NCI-H460 (cell line): ENCODE measurements at regions not wholly inside any gene's neighbourhood (a gene's known extent, or its start where the extent isn't known, plus 50 kb on each side); places are given as distances from the start of the nearest gene placed in this dataset.
A peak's percentile ranks its signal among the peaks of the same experiment; 100 is the strongest.

Experiments
- DNase-seq: peaks from one replicate; pipeline ENCODE4 v3.0.0-alpha.2; 2016; ENCODE audit warnings: low read depth; ENCODE audit errors: extremely low read depth

DNA sequence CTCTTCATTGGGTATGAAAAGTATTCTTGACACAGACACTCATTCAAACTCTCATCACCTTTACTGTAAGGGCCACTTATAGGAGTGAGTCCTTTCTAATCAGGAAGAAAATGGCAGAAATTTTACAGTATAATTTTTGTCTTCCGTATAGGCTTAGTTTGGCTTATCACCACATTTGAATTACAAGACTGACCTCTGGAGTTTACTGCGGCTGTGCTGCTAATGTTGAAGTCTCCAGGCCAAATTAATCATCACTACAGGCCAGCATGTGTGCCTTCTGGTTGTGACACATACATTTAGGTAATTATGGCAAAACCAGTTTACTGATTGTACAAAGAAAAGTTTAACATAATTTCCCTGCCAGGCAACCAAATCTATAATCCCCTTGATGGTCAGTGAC is 753.6 kb upstream of the GCFC2 start:
- DNase-seq: no peak

DNA sequence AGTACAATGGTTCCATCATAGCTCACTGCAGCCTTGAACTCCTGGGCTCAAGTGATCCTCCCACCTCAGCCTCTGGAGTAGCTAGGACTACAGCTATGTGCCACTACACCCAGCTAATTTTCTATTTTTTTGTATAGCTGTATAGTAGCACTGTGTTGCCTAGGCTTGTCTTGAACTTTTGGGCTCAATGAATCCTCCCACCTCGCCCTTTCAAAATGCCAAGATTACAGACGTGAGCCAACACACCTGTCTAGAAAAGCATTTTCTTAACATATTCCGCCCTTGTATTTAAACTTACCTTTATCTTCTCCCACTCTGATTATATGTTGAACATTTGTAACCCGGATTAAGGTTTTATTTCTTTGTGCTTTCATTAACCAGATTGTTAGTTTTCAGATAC is 750.7 kb upstream of the GCFC2 start:
- no peak for DNase-seq

DNA sequence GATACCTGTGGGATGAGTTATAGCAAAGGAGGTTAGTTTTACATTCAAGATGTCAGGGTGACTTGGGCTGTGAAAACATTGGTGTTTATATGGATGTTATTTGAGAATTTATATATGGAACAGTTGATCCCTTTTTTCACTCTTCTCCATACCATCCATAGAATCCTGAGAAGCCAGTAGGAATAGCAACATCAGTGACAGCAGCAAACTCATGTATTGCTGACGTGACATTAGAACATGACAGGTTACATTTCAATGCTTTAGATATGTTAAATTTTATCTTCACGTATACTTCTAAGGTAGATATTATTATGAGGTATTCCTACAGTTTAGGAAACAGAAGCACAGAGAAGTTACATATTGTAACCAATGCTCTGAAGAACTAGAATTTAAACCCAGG is 745.2 kb upstream of the GCFC2 start:
- no peak for DNase-seq

DNA sequence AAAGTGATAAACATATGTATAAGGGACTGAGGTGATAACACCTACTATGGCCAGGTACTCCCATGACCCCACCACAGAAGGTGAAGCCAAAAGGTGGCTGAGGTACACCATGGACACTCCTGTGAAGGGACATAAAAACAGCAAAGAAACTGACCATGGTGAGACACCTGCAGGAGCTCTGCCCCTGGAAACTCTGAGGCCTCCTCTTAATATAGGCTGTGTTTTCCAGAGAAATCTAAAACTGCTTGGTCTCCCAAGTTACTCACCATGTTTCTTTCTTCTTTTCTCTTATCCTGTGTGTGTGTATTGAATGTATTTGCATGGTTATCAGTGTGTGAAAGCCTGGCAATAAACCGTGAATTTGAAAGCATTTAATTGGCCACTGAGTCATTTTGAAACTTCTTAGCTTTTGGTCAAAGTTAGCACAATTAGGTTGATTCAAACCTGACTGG is 739.3 kb upstream of the GCFC2 start:
- DNase-seq: no peak

DNA sequence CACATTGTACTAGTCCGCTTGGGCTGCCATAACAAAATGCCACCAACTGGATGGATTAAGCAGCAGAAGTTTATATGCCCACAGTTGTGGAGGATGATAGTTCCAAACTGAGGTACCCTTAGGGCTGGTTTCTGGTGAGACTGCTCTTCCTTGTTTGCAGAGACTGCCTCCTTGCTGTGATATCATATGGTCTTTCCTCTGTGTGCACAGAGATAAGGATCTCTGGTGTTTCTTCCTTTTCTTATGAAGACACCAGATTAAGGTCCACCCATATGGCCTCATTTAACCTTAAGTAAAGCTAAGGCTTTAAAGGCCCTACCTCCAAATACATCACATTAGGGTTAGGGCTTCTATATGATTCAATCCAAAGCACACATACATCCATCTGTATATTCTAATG is 738.2 kb upstream of the GCFC2 start:
- DNase-seq: no peak

DNA sequence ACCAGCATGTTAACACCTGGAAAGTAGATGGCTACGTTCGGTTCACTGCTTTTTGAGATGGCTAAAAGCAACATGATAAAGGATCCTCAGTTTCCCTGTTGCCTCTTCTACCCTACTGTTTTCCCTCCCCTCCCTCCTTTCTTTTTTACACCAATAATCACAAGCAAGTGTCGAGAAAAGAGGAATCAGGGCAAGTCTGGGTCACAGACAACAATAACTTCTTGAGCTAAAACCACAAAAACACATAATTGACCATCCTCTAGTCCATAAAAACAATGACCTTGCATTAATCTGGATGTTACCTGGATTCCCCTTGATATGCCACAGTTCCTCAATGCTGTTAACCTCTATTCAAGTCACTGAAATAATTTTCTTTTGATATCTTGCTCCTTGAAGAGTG is 736.6 kb upstream of the GCFC2 start:
- no peak for DNase-seq

DNA sequence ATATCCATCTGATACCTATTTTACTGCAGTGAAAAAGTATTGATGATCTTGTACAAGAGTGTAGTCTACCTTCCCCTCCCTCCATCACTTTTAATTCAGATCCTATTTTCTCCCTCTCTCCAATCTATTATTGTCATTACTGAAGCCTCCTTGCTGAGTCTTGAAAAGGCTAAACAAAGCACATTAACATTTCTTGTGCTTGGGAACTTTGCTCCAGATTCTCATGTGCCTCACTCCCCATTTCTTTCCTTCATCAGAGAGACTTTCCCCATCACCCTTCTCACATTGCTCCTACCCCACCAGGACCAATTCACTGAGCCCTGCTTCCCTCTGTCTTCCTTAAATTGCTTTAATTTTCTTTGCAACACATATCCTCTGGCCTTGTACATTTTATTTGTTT is 736.2 kb upstream of the GCFC2 start:
- DNase-seq: no peak

DNA sequence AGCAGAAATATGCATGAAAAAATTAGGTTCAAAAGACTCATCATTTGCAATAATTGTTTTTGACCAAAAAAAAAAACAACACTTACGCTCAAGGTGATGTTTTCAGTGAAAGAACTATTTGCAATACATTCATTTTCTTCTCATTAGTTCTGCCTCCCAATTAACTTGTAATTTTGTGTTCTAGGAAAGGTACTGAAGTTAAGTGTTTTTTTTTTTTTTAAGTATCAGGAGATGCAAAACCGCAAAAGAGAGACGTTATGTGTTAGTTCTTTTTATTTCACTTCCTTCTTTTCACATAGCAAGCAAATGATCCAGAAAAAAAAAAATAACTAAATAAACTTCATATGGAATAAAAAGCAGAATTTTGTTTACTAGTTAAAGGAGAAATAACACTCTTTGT is 735.2 kb upstream of the GCFC2 start:
- no peak for DNase-seq

DNA sequence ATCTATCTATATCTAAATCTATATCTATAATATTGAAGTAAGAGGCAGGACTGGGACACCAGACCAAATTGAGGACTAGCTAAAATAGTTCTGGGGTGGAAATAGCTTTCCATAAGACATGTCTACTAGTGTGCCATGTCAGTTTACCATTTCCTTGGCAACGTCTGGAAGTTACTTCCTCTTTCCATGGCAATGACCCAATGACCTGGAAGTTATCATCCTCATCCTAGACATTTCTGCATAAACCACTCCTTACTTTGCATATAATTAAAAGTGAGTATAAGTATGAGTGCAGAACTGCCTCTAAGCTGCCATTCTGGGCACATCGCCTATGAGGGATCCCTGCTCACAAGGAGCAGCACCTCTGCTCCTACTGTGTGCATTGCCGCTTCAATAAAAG is 734.0 kb upstream of the GCFC2 start:
- DNase-seq: no peak

DNA sequence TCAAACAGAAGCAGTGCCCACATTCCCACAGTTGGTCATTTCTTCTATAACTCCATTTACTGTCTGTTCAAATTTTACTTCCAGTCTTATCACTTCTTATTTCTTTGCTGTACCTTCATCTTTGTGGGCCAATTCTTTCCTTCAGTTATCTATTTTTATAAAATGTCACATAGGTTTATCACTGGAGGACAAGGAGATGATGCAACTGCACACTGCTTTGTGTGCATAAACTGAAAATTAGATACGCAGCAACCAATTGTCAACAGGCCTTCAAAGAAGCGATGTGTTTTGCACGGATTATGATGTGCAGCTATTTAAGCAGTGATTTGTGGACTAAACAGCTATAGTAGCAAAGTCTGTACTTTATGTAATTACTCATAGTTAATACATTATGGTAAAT is 726.8 kb upstream of the GCFC2 start:
- no peak for DNase-seq

DNA sequence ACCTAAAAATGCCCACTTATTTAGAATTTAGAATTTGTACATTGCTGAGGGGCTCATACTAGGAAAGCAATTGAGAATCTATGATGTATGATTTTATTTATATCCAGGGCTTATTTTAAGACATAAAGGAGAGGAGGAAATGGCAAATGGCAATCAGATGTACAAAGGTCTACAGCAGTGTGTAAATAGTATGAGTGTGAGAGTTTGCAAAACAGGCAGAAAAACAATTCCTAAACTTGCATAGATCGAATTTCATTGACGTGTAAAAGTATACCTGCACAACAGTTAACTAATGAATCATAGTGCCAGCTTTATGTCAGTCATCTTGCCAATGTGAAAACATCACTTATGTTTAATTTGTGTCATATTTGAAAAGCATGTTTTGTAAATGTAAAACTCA is 718.7 kb upstream of the GCFC2 start:
- no peak for DNase-seq

DNA sequence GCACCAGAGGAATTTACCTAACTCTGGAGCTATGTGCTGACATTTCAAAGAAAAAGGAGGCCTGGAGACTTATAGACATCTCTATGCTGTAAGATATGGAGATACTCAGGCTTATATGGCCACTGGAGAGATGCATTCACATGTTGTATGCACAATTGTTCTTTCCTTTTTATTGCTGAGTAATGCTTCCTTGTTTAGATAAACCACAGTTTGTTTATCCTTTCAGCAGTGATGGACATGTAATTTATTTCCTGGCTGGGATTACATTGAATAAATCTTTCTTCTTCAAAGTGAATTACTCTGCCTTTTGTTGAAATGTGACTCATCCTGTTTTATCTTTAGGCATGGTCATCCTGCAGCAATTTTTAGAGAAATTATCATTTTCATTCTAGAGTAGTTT is 716.7 kb upstream of the GCFC2 start:
- peak; percentile 13 for DNase-seq

DNA sequence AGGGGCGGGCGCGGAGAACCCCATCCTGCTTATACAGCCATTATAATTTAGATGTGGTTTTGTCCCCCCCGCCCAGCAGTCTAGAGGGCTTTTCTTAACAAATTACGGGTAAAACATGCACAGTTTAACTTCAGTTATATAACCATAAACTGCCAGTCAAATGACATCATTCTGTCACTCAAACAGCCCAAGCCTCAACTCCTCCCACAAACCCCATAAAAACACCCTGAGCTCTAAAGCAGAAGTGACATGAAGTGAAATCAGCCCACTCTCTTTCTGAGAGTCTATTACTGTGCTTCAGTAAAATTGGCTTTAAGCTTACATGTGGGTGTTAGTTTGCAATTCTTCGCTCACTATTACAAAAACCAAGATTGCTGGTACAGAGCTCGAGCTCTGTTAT is 705.1 kb upstream of the GCFC2 start:
- no peak for DNase-seq

DNA sequence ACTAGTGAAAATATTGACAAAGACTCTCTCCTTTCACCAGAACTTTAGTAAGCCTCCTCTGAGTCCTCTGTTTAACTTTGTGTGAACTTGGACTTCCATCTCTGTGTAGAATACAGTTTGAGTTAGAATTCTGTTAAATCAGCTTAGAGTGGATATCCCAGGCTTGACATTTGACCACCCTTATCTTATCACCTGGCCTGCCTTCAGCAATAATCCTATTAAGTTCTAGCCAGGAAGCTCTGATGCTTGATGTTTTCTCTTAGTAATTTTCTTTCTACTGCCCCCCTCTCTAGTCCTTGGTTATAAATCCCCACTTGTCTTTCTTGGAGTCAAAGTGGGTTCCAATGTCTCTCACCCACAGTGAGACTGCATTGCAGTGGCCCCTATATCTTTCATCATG is 702.7 kb upstream of the GCFC2 start:
- no peak for DNase-seq

DNA sequence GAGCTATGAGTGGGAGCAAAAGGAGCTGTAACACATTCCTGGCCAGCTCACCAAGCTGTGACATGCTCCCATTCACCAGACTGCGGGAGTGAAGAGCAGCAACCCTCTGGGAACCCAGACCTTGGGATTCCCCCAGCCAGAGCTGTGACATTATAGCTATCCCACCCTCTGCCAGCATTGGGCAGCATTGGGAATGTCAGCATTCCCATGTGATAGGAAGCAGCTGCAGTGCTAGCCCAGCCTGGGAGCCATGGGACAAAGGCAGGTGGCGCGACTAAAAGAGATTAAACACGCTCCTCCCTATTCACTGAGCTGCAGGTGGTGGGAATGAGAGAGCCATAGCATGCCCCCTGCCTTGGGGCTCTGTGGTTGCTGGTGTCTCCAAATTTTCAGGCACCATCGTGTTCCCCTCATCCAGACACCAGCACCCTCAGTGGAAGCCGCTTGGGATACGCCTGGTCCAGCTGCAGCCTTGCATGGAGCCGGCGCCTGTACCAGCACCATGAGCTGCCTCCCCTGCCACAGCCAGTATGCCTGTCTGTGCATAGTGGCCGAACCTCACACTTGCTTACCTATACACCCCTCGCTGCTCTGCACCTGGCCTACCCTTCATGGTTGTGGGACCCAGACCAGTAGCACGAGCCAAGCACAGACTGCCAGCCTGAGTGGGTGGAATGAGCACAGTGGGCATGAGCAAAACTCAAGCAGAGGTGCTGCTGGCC is 695.6 kb upstream of the GCFC2 start:
- DNase-seq: no peak

DNA sequence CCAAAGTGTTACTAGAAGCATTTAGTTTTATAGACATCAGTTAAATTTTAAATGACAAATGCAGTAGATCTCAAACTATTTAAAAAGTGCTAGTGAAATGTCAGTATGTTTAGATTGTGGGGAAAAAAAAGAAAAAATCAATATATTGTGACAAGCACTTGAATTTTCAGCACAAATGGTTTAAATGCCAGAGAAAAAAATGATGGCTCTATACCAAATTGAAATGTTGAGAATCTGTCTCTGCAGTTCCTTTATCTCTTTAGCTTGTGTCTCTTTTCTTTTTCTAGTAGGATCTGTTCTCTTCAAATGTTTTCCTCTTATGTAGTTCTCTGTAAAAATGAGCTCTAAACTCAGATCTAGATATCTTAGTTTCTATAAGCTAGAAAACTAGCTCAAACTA is 682.6 kb upstream of the GCFC2 start:
- DNase-seq: no peak

DNA sequence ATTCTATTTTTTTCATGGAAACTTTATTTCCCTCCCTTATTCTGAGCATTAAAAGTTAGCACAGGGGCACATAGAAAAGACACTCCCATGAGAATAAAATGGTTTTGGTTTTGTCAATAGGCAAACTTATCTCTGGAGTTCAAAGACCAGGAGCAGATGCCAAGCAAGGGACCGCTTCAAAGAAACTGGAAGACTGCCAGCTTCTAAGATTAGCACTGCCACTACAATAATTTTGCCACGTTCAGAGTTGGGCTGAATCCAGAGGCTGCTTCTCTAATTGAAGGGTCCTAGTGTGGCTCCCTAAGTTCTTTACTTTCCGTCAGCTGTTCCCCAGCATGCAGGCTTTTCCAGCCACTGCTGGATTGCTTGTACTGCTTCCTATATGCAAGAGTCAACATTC is 681.0 kb upstream of the GCFC2 start:
- no peak for DNase-seq

DNA sequence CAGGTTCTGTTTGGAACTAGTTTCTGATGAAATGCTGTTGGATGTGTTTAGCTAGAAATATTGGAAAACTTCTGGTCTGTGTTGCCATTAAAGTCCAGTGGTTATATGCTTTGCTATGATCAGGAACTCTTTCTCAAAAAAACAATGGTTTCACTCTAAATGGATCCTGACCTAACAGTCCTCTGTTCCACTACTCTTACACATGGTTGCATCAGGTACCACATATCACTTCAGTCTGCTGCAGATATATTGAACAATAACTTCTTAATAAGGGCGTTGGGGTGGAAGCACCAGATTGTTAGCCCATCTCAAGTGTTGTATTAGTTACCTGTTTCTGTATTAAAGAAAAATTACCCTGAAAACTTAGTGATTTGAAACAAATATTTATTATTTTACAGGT is 676.6 kb upstream of the GCFC2 start:
- peak; percentile 19 for DNase-seq

DNA sequence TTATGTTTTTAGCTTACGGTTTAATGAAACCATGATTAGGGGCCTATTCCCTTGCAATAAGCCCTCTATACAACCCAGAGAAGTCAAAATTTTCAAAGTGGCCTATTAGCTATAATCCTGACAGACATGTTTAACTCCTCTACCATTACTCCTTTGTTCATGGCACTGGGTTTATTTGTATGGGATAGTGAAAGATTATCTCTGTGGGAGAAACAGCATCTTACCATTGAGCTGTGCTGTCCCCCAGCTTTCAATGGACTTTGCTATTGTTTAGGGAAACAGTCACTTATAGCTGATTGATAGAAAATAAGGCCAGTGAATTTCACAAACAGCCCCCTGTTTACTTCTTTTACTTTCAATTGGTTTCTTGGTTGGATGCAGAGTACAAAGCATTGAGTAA is 675.2 kb upstream of the GCFC2 start:
- no peak for DNase-seq

DNA sequence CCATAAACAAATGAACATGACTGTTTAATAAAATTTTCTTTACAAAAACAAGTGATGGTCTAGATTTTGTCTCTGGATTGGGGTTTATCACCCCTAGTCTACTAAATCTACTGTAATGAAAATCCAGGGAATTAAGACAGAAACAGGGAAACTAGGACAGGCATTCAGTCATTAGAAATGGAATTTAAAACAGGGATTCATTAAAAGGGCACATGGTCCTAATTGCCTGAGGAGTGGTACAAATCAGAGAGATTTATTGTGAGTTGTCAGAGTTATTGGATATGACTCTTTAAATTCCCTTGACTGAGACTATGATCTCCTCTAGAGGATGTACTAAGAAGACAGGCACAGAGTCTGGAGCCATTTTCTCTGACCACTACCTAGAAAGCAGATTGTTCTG is 670.9 kb upstream of the GCFC2 start:
- no peak for DNase-seq

DNA sequence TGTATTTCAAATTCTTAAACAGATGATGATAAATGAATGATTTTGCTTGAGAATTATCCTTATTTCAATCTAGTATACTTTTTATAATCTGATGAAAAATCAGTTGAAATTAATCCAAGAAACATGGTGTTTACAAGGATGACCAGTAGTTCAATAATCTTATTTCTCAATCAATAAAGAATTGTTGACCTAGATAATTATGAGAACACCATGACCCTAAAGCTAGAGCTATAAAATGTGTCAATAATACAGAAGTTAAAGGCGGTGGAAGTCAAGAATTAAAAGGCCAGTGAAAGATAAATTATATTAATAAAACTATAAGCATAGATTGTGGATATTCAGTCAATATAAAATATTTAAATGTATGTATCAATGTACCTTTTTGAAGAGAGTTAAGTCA is 667.4 kb upstream of the GCFC2 start:
- no peak for DNase-seq

DNA sequence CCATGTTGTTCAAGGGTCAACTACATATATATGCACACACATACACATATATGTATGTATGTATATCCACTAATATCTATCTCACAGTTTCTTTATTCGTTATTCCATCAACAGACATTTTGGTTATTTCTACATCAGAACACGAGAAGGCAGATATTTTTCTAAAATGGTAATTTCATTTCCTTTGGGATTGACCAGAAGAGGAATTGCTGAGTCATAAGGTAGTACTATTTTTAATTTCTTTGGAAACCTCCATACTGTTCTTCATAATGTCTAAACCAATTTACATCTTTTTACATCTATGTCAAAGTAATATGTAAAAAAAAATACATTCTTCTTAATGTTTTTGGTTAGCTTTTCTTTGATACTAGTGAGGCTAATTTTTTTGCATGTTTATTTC is 630.7 kb upstream of the GCFC2 start:
- no peak for DNase-seq

DNA sequence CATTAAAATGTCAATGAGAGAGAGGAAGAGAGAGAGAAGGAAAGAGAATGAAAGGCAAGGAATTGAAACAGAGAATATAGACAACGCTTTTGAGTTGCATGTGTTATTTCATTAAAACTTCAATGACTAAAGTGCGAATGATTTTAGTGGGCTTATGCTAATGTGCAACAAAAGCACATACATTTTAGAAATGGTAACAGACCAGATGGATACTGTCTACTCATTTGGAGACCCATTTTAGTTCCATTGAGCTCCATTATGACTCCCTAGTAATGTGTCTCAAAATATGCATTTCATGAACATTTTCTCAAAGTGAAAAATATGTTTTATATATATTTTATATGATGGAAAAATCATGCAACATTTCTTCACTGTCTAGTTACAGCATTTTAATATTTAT is 622.2 kb upstream of the GCFC2 start:
- no peak for DNase-seq
